ENCODE measurements at regions not wholly inside any gene's neighbourhood (a gene's known extent, or its start where the extent isn't known, plus 50 kb on each side); places are given as distances from the start of the nearest gene placed in this dataset.

DNA sequence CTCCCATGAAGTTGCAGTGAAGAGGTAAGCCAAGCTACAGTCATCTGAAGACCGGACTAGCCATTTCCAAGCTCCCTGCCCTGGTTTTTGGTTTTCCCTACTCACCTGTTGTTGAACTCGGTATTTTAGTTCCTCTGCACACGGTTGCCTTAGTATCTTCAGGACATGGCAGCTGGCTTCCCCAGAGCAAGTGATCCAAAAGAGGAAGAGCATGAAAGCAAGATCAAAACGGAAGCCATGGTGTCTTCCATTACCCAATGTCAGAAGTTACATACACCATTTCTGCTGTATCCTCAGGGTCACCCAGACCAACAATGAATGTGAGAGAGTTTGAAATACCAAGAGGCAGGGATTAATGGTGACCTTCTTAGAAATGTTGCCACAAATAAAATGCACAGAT, 276.6 kb upstream of the CNR1 start:
- TF ChIP-seq POLR2A (IDR thresholded peaks at IDR 0.05; ENCODE audit: extremely low read depth, insufficient read length) = no peak
- TF ChIP-seq, protein P1, sequence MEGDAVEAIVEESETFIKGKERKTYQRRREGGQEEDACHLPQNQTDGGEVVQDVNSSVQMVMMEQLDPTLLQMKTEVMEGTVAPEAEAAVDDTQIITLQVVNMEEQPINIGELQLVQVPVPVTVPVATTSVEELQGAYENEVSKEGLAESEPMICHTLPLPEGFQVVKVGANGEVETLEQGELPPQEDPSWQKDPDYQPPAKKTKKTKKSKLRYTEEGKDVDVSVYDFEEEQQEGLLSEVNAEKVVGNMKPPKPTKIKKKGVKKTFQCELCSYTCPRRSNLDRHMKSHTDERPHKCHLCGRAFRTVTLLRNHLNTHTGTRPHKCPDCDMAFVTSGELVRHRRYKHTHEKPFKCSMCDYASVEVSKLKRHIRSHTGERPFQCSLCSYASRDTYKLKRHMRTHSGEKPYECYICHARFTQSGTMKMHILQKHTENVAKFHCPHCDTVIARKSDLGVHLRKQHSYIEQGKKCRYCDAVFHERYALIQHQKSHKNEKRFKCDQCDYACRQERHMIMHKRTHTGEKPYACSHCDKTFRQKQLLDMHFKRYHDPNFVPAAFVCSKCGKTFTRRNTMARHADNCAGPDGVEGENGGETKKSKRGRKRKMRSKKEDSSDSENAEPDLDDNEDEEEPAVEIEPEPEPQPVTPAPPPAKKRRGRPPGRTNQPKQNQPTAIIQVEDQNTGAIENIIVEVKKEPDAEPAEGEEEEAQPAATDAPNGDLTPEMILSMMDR (IDR thresholded peaks at IDR 0.05; ENCODE audit: low read depth, low read length) = no peak
